SH-SY5Y (cell line): ENCODE measurements at regions not wholly inside any gene's neighbourhood (a gene's known extent, or its start where the extent isn't known, plus 50 kb on each side); places are given as distances from the start of the nearest gene placed in this dataset.

ENCODE experiments used
- GATA2 ChIP-seq: IDR thresholded peaks from 2 replicates; pipeline ENCODE4 v1.6.1; 2011; ENCODE audit warnings: mild to moderate bottlenecking, low read depth, low read length
- GATA3 ChIP-seq: IDR thresholded peaks from 2 replicates; pipeline ENCODE4 v1.6.1; 2011; ENCODE audit warnings: low read depth, mild to moderate bottlenecking, low read length, moderate library complexity

- TF ChIP-seq GATA2: no peak
- no peak for TF ChIP-seq GATA3
Observed at GRCh38 chr14:83470466-83470865, 1936.8 kb upstream of the SEL1L start.
